GM18868 (cell line): ENCODE measurements at regions not wholly inside any gene's neighbourhood (a gene's known extent, or its start where the extent isn't known, plus 50 kb on each side); places are given as distances from the start of the nearest gene placed in this dataset.
"Not testable (repeated sequence)": the region's sequence is repeated elsewhere in the genome, so short reads cannot be mapped to it uniquely, and the experiment has no call there.

Source experiments
- ATAC-seq: cut with Tn5 transposase; IDR thresholded peaks from one replicate; pipeline ENCODE4 v1.9.1; 2021; ENCODE audit warnings: mild to moderate bottlenecking, moderate library complexity; ENCODE audit not compliant: unreplicated experiment

GRCh38 chr10:56109454-56109853 lies 251.6 kb downstream of the ZWINT start:
- ATAC-seq, result no peak

DNA sequence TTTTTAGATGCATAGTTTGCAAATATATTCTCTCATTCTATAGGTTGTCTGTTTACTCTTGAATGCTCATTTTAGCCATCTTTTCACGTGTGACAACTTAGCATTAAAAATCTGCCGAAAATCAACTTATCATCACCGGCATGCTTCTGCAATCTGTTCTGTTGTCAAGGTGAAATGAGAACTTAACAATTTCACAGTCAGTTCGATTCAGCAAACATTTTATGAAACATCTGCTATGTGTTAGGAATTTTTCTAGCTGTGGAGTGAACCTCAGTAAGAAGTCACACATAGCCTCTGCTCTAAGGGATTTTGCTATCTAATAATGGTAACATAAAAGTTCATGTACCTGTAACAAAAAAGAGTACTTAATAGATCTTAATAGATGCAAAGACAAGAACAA lies 256.1 kb downstream of the ZWINT start:
- ATAC-seq, result no peak

DNA sequence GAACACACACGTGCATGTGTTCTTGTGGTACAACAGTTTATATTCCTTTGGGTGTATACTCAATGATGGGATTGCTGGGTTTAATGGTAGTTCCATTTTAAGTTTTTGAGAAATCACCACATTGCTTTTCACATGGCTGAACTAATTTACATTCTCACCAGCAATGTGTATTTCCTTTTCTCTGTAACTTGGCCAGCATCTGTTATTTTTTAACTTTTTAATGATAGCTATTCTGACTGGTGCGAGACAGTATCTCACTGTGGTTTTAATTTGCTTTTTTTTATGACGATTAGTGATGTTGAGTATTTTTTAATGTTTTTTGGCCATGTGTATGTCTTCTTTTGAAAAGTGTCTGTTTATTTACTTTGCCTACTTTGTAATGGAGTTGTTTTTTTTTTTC lies 256.6 kb downstream of the ZWINT start:
- no peak for ATAC-seq

DNA sequence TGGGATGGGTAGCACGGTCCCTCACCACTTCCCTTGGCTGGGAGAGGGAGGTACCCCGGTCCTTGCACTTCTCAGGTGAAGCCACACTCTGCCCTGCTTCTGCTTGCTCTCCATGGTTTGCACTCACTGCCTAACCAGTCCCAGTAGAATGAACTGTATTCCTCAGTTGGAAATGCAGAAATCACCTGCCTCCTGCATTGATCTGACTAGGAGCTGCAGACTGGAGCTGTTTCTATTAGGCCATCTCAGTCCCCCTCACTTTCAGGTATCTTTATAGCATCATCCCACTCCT lies 264.9 kb downstream of the ZWINT start:
- ATAC-seq, result no peak

GRCh38 chr10:56095506-56096225 lies 265.4 kb downstream of the ZWINT start:
- no peak for ATAC-seq

DNA sequence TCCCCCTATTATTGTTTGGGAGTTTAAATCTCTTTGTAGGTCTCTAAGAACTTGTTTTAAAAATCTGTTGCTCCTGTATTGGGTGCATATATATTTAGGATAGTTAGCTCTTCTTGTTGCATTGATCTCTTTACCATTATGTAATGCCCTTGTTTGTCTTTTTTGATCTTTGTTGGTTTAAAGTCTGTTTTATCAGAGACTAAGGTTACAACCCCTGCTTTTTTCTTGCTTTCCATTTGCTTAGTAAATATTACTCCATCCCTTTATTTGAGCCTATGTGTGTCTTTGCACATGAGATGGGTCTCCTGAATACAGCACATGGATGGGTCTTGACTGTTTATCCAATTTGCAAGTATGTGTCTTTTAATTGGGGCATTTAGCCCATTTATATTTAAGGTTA lies 267.4 kb downstream of the ZWINT start:
- not testable (repeated sequence) for ATAC-seq

DNA sequence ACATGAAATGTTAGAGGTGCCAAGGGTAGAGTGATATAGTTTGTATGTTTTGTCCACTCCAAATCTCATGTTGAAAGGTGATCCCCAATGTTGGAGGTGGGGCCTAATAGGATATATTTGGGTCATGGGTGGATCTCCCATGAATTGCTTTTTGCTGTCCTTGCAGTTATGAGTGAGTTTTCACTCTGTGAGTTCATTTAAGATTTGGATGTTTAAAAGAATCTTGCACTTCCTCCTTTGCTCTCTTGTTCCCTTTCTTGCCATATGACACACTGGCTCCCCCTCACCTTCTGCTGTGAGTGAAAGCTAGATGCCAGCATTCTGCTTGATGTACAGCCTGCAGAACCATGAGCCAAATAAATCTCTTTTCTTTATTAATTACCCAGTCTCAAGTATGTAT lies 269.2 kb downstream of the ZWINT start:
- no peak for ATAC-seq

DNA sequence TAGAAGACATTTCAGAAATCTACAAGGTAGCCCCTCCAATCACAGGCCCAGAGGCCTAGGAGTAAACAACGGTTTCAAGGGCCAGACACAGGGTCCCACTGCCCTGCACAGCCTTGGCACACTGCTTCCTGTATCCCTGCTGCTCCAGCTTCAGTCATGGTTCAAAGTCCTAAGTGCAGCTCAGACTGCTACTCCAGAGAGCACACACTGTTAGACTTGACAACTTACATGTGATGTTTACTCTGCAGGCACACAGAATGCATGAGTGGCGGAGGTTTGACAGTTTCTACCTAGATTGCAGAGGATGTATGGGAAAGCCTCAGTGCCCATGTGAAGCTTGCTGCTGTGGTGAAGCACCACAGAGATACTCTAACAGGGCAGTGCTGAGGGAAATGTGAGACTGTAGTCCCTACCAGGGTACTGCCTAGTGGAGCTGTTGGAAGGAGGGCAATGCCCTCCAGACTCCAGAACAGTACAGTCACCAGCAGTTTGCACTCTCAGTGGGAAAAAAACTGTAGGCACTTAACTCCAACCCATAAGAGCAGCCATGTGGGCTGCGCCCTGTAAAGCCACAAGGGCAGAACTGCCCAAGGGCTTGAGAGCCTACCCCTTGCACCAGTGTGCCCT lies 270.0 kb downstream of the ZWINT start:
- no peak for ATAC-seq

DNA sequence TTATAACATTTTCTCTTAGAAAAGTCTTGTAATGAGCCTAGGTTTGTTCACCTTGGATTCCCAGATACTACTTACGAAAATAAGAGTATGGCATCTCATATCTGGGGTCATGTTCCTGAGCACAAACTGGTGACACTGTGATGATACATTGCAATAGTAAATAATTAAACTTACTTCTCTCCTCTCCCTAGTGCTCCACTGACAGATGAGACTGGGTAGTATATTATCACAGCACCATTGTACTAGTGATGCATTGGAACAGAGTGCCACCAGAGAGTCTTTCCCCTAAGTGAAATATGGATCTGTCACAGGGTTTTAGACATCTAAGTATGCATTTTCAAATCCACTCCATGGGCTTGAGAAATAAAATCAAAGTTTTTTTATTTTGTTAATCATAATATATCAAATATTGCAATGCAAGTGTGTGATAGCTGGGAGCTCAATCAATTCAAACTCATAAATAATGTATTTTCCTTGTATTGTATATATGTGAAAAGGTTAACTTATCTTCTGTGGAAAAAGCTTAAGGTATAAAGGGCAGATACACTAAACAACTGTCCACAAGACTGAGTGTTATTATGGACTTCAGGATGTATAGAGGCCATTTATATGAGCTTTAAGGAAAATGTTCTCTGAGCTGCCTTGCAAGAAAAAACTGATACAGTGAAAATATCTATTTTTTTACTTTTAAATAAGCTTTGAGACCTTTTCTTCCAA lies 275.5 kb downstream of the ZWINT start:
- ATAC-seq, result no peak

DNA sequence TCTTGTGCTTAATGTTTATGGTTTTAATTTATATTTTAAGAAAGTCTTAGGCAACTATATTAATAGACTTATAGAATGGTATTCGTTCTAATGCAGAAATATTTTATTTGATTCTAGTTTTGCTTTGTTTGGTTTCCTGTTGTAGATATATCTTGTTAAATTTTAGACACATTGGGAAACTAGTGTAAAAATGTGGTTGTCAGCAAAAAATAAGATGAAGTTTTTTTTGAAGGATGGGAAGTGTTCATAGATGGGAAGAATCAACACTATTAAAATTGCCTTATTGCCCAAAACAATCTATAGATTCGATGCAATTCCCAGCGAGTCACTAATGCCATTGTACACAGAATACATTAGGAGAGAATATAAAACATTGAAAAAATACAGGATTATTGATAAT lies 278.9 kb downstream of the ZWINT start:
- ATAC-seq, result no peak

GRCh38 chr10:56068473-56069263 lies 292.4 kb downstream of the ZWINT start:
- ATAC-seq, result no peak

DNA sequence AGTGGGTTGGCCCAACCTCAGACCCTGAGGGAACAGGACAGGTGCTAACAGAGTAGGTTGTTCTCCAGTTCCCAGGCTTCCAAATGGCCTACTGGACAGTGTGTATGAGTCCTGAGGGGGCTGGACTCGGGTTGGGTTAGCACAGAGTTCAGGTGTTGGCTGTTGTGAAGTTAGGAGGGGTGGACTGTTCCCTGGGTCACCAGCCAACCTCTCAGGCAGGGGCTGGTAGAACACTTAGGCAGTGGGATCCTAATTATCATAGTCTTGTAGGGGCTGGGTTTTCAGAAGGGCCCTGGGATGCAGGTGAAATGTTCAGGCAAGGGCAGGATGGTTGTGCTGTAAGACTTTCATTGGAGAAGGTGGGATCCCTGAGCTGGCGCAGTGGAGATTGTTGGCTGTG lies 293.0 kb downstream of the ZWINT start:
- ATAC-seq, result no peak

DNA sequence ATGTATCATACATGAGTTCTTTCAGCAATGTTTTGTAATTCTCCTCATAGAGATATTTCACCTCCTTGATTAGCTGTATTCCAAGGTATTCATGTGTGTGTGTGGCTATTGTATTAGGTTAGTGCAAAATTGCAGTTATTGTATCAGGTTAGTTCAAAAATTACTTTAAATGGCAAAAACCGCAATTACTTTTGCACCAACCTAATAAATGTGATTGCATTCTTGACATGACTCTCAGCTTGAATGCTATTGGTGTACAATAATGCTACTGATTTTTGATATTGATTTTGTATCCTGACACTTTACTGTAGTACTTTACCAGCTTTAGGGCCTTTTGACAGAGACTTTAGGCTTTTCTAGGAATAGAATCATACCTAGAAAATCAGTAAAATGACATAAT lies 297.4 kb downstream of the ZWINT start:
- no peak for ATAC-seq

GRCh38 chr10:56057860-56058259 lies 303.2 kb downstream of the ZWINT start:
- ATAC-seq, result no peak

- no peak for ATAC-seq
These were observed 325.6 kb downstream of the ZWINT start for GRCh38 chr10:56035489-56035888.

- peak; percentile 65 for ATAC-seq
These were observed 332.5 kb downstream of the ZWINT start for GRCh38 chr10:56028298-56029132.

- no peak for ATAC-seq
These were observed 349.0 kb downstream of the ZWINT start for GRCh38 chr10:56012101-56012500.

DNA sequence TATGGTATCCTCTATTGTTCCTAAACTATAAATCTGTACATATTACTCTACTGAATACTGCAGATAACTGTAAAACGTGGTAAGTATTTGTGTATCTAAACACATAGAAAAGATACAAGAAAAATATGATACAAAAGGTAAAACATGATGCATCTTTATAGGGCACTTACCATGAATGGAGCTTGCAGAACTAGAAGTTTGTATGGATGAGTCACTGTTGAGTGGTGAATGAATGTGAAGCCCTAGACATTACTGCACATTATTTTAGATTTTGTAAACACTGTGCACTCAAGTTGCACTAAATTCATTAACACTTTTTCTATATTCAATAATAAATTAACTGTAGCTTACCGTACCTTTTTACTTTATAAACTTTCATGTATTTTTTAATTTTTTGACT lies 357.5 kb downstream of the ZWINT start:
- no peak for ATAC-seq

DNA sequence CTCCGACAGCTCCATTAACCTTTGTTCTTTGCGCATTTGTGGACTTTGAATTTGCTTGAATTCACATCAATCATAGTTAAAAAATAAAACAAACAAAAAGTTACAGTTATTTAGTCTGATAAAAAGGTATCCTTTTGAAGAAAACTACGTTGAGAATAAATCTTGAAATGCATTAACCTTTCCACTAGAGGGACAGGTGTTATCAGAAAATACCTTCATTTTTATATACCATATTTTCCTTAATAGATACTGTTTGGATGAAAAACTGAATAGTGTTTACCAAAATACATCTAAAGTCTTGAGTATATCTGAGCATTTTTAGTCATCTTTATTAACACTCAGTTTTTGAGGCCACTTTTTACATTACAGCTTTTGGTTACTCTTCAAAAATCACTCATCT lies 371.9 kb downstream of the ZWINT start:
- ATAC-seq, result no peak

- no peak for ATAC-seq
These were observed 381.9 kb downstream of the ZWINT start for GRCh38 chr10:55979203-55979602.

DNA sequence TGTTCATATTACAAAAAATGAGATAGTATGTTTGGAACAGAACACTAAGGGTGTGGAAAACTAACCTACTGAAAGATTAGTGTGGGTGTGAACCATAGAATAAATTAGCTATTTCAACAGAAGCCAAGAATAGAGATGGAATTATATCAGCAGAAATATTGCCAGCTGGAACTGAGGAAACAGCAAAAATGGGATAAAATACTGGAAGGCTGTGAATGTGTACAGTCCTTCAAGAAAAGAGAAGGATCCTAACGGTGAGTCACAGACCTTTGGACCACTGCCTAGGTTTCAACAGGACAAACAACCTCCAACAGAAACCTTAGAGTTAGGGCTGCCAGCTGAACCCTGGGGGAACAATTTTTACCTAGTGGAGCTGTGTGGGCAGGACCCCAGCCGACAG lies 395.0 kb downstream of the ZWINT start:
- ATAC-seq, result no peak
